OCI-LY1 (cell line): ENCODE measurements at regions not wholly inside any gene's neighbourhood (a gene's known extent, or its start where the extent isn't known, plus 50 kb on each side); places are given as distances from the start of the nearest gene placed in this dataset.

Experiments used
- H2AFZ ChIP-seq: fragments of 200-600 bp; sonication (generic), shearing (Covaris generic); 2 replicates; pipeline ENCODE4 v1.6.0; 2014; ENCODE audit warnings: antibody characterized with exemption, mild to moderate bottlenecking, low read length
- H3F3A ChIP-seq: fragments of 200-600 bp; sonication (generic), shearing (Covaris generic); 2 replicates; pipeline ENCODE4 v1.6.0; 2014; ENCODE audit warnings: mild to moderate bottlenecking, antibody characterized with exemption, low read length, moderate library complexity; ENCODE audit not compliant: insufficient read depth
- H3K27ac ChIP-seq: fragments of 200-600 bp; sonication (generic); 2 replicates; pipeline ENCODE4 v1.5.1; 2014; ENCODE audit warnings: low read length, mixed run types, mild to moderate bottlenecking, low read depth; ENCODE audit not compliant: poor library complexity, severe bottlenecking
- H3K27me3 ChIP-seq: fragments of 200-600 bp; sonication (generic); 2 replicates; pipeline ENCODE4 v1.6.0; 2014; ENCODE audit warnings: antibody characterized with exemption, mild to moderate bottlenecking, low read length, moderate library complexity; ENCODE audit not compliant: insufficient read depth
- H3K36me3 ChIP-seq: fragments of 200-600 bp; sonication (generic); 2 replicates; pipeline ENCODE4 v1.6.1; 2014; ENCODE audit warnings: mild to moderate bottlenecking, antibody characterized with exemption, low read length, moderate library complexity, mixed read lengths; ENCODE audit not compliant: insufficient read depth
- H3K4me1 ChIP-seq: fragments of 200-600 bp; sonication (generic); 2 replicates; pipeline ENCODE4 v1.5.1; 2014; ENCODE audit warnings: mild to moderate bottlenecking, low read length, moderate library complexity; ENCODE audit not compliant: insufficient read depth, severe bottlenecking
- H3K4me2 ChIP-seq: fragments of 200-600 bp; sonication (generic), shearing (Covaris generic); 2 replicates; pipeline ENCODE4 v1.6.1; 2014; ENCODE audit warnings: low read length
- H3K4me3 ChIP-seq: fragments of 200-600 bp; sonication (generic); 2 replicates; pipeline ENCODE4 v1.5.1; 2014; ENCODE audit warnings: low read length, low read depth, mild to moderate bottlenecking, mixed read lengths; ENCODE audit not compliant: poor library complexity, severe bottlenecking
- H3K79me2 ChIP-seq: fragments of 200-600 bp; shearing (Covaris generic); 2 replicates; pipeline ENCODE4 v1.6.1; 2016; ENCODE audit warnings: mixed run types, low read length, mixed read lengths; ENCODE audit not compliant: insufficient read depth
- H3K9ac ChIP-seq: fragments of 200-600 bp; sonication (generic), shearing (Covaris generic); 2 replicates; pipeline ENCODE4 v1.6.1; 2014; ENCODE audit warnings: mild to moderate bottlenecking, low read length, mixed read lengths
- H3K9me2 ChIP-seq: fragments of 200-600 bp; sonication (generic), shearing (Covaris generic); 2 replicates; pipeline ENCODE4 v1.6.1; 2014; ENCODE audit warnings: low read depth, mild to moderate bottlenecking, low read length, mixed read lengths
- H3K9me3 ChIP-seq: fragments of 200-600 bp; shearing (Covaris generic); 2 replicates; pipeline ENCODE4 v1.6.1; 2014; ENCODE audit warnings: low read length, mixed read lengths
- H4K20me1 ChIP-seq: fragments of 200-600 bp; sonication (generic), shearing (Covaris generic); 2 replicates; pipeline ENCODE4 v1.6.0; 2016; ENCODE audit warnings: mild to moderate bottlenecking, low read length; ENCODE audit not compliant: insufficient read depth
- CTCF ChIP-seq: fragments of 200-600 bp; sonication (generic), shearing (Covaris generic); IDR thresholded peaks from 2 replicates; pipeline ENCODE4 v1.5.1; 2017; ENCODE audit warnings: mild to moderate bottlenecking, antibody characterized with exemption, low read length, moderate library complexity, mixed read lengths
- EZH2 ChIP-seq: fragments of 200-600 bp; sonication (generic), shearing (Covaris generic); IDR thresholded peaks from 2 replicates; pipeline ENCODE4 v1.8.0; 2017; ENCODE audit warnings: borderline replicate concordance, mixed run types, mild to moderate bottlenecking, antibody characterized with exemption, low read length, moderate library complexity, mixed read lengths

GRCh38 chr11:109956124-109956793 lies 136.9 kb upstream of the ZC3H12C start:
- Histone ChIP-seq H3K9me2 (no peaks in the 10 kb centered on the region), H3K79me2 (no peaks in the 10 kb centered on the region), H3K4me2 (no peak overlapping the region), H3K27me3 (no peaks in the 10 kb centered on the region), H3K36me3 (no peaks in the 10 kb centered on the region), H3K4me3 (no peak overlapping the region), H3K27ac (no peak overlapping the region), H3F3A (no peaks in the 10 kb centered on the region), H3K9ac (no peak overlapping the region), H3K9me3 (no peaks in the 10 kb centered on the region), H2AFZ (no peak overlapping the region), H3K4me1 (no peaks in the 10 kb centered on the region), H4K20me1 (no peaks in the 10 kb centered on the region)
- TF ChIP-seq EZH2 = no peak
- no peak for TF ChIP-seq CTCF

- Histone ChIP-seq H3F3A (no peaks in the 10 kb centered on the region), H3K9me2 (no peaks in the 10 kb centered on the region), H3K27me3 (no peaks in the 10 kb centered on the region), H3K27ac (no peak overlapping the region), H4K20me1 (no peaks in the 10 kb centered on the region), H3K4me3 (no peak overlapping the region), H3K79me2 (no peaks in the 10 kb centered on the region), H3K4me2 (no peak overlapping the region), H2AFZ (no peak overlapping the region), H3K9ac (no peak overlapping the region), H3K9me3 (no peaks in the 10 kb centered on the region), H3K36me3 (no peaks in the 10 kb centered on the region), H3K4me1 (no peaks in the 10 kb centered on the region)
- no peak for TF ChIP-seq CTCF
- TF ChIP-seq EZH2 = no peak
These were observed 136.2 kb upstream of the ZC3H12C start for GRCh38 chr11:109957000-109957399.

GRCh38 chr11:109957601-109958000 lies 135.6 kb upstream of the ZC3H12C start:
- Histone ChIP-seq H4K20me1 (no peaks in the 10 kb centered on the region), H3K27me3 (no peaks in the 10 kb centered on the region), H3K4me3 (no peak overlapping the region), H2AFZ (no peak overlapping the region), H3K9me3 (no peaks in the 10 kb centered on the region), H3K9me2 (no peaks in the 10 kb centered on the region), H3K79me2 (no peaks in the 10 kb centered on the region), H3K27ac (no peak overlapping the region), H3K4me1 (no peaks in the 10 kb centered on the region), H3K4me2 (no peak overlapping the region), H3K9ac (no peak overlapping the region), H3F3A (no peaks in the 10 kb centered on the region), H3K36me3 (no peaks in the 10 kb centered on the region)
- no peak for TF ChIP-seq EZH2
- TF ChIP-seq CTCF = no peak
